ENCODE measurements at regions not wholly inside any gene's neighbourhood (a gene's known extent, or its start where the extent isn't known, plus 50 kb on each side); places are given as distances from the start of the nearest gene placed in this dataset.

- TF ChIP-seq CTCF (IDR thresholded peaks at IDR 0.05), result no peak
Measured at GRCh38 chr19:30171795-30172612, 200.2 kb upstream of the ZNF536 start.

DNA sequence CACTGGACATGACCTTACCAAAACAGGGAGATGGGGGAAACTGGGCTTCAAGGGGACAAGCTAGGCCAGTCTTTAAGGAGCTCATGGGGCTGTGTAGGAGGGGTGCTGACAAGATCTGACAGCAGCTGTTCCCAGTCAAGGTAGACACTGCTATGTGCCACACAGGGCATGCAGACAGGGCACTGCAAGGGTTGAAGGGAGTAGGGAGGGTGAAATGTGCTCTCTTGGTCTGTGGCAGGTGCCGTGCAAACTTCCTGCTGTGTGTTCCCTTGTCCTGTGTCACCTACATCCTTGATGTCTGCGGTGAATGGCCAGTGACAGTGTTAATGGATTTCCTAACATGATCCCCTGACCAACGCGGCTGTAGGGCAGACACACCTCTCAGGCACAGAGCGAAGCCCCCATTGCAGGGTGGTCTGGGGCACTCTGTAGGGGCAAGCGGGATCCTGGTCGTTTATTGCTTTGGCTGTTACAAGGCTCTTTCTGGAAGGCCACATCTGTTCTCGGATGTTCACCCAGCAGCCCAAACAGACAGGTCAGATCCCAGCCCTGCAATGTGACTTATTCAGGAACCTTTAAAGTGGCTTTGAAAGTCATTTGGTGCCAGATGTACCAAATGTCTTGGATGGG lies 199.5 kb upstream of the ZNF536 start:
- no peak for TF ChIP-seq CTCF (IDR thresholded peaks at IDR 0.05)

GRCh38 chr19:30173593-30174356 lies 198.4 kb upstream of the ZNF536 start:
- no peak for TF ChIP-seq CTCF (IDR thresholded peaks at IDR 0.05)

GRCh38 chr19:30174357-30174645 lies 197.9 kb upstream of the ZNF536 start:
- TF ChIP-seq CTCF (IDR thresholded peaks at IDR 0.05), result no peak

GRCh38 chr19:30174791-30175190 lies 197.4 kb upstream of the ZNF536 start:
- TF ChIP-seq CTCF (IDR thresholded peaks at IDR 0.05), result no peak

- no peak for TF ChIP-seq CTCF (IDR thresholded peaks at IDR 0.05)
Measured at GRCh38 chr19:30175987-30176386, 196.2 kb upstream of the ZNF536 start.

DNA sequence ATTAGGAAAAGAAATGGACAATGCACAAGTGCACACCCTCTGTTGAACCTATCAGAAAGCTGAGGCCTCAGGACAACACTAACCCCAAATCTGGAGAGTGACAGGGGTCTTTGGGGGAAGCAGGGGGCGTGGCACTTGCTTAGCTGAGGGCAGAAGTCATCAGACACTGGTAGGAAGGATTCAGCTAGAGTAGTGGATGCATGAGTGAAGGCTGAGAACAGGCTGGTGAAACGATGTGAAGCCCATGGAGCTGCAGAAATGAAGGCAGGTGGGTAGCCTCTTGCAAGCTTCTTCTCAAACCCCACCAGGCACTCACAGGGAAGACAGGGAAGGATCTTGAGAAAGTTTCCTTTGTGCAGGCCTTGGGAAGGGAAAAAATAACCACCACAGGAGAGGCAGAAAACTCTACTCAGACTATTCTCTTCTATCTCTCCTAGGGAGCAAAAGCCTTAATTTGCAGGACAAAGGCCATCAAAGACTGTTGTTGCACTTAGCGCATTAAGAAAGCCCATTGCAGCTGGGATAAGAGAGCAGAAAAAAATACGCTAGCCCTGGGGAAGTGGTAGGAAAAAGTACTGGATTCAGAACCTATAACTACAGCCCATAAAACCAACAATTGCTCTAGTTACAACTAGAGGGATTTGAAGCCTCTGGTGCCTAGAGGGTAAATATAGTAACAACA lies 193.3 kb upstream of the ZNF536 start:
- no peak for TF ChIP-seq CTCF (IDR thresholded peaks at IDR 0.05)
